GM12874 (cell line): ENCODE measurements at regions not wholly inside any gene's neighbourhood (a gene's known extent, or its start where the extent isn't known, plus 50 kb on each side); places are given as distances from the start of the nearest gene placed in this dataset.

Source experiments
- TF ChIP-seq, protein P1 (sequence below): IDR thresholded peaks from 2 replicates; pipeline ENCODE4 v1.5.1; 2011; ENCODE audit warnings: low read depth, mild to moderate bottlenecking, control low read depth, low read length, moderate library complexity; ENCODE audit not compliant: insufficient read depth

DNA sequence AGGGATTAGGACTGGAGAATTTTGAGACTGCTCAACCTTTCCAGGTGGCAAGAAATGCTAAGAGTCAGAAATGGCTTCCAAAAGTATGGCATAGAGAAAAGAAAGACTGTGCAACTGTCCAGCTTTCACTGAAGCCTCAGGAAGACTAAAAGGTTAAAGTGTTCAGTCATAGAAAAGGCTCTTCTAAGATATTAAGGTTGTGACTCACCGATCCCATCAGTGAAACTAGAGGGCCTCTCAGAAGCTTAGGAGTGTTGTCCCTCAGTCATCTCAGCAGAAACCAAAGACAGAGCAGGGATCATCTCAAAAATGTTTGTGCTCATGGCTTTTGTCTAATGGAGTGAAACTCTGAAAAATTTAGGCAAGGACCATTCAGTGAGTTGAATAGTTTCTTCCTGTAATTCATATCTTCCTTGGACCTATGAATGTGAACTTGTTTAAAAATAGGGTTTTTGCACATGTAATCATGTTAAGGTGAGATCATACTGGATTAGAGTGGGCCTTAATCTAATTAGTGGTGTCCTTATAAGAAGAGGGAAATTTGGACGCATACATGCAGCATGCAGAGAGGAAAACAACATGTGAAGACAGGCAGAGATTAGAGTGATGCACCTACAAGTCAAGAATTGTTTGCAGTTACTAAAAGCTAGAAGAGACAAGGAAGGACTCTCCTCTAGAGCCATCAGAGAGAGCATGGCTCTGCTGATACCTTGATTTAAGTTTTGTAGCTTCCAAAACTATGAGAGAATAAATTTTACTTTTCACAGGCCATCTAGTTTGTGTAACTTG, 71.3 kb downstream of the RPE65 start:
- TF ChIP-seq, protein P1, sequence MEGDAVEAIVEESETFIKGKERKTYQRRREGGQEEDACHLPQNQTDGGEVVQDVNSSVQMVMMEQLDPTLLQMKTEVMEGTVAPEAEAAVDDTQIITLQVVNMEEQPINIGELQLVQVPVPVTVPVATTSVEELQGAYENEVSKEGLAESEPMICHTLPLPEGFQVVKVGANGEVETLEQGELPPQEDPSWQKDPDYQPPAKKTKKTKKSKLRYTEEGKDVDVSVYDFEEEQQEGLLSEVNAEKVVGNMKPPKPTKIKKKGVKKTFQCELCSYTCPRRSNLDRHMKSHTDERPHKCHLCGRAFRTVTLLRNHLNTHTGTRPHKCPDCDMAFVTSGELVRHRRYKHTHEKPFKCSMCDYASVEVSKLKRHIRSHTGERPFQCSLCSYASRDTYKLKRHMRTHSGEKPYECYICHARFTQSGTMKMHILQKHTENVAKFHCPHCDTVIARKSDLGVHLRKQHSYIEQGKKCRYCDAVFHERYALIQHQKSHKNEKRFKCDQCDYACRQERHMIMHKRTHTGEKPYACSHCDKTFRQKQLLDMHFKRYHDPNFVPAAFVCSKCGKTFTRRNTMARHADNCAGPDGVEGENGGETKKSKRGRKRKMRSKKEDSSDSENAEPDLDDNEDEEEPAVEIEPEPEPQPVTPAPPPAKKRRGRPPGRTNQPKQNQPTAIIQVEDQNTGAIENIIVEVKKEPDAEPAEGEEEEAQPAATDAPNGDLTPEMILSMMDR, result no peak

DNA sequence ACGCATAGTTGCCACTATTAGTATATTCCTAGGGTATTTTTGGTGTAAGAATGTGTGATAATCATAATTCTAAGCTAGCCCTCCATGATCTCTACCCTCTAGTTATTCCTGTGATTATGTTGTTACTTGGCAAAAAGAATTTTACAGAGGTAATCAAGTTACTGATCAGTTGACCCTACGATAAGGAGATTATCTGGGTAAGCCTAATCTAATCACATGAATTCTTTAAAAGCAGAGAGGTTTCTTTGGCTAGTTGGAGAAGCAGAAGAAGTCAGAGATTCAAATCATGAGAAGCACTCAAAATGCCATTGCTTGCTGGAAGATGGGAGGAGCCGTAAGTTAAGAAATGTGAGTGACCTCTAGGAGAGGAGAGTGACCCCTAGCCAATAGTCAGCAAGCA, 72.7 kb downstream of the RPE65 start:
- TF ChIP-seq, protein P1, result no peak

DNA sequence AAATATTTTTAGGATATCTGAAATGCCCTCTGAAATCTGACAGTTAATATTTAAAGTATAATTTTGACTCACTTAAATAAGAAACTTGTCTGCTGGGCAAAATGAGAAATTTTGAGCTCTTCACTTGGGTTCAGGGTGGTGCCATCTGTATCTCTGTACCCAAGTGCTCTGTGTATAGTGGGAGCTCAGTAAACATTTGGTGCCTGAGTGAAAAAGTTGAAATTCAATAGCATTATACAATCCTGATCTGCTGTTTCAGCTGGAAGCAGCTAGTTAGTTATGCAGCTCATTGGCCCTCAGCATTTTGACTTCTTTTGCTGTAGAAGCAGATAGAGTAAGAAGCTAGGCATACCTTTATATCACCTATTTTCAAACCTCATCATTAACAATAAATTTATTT, 73.3 kb downstream of the RPE65 start:
- TF ChIP-seq, protein P1, result no peak

DNA sequence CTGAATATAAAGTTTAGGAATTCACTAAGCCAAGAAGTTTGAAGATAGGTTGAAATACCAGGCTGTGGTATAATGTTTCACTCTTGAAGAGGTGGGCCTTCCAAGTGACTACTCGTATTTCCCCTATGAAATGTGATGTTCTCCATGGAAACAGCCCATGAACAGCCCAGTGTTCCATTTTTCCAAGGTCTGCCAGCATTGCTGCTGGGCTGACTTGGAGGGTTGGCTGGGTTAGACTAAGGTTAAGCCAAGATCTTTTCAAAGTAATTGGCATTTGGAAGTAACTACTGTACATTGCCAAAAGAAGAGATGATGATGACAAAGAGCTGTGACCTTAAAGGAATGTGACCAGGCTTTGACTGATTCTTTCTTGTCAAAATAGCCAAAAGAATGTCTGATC, 73.8 kb downstream of the RPE65 start:
- TF ChIP-seq, protein P1, result no peak

DNA sequence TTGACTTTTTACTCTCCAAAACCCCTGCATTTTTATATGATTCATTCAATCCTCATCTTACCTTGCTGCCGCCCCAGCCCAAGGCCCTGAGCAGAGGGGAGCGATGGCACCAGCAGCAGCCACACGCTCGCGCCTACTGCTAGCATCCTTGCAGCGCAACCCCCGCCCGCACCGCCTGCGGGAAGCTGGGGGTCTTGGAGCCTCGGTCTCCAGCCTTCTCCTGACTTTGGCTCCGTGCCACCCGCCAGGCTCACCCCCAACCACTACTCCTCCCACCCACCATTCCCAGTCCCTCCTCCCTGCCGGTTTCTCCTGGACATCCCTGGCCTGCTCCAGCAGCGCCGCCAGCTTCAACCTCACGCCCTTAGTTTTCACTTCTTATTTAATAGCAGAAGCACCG, 76.6 kb downstream of the RPE65 start:
- TF ChIP-seq, protein P1, result no peak

DNA sequence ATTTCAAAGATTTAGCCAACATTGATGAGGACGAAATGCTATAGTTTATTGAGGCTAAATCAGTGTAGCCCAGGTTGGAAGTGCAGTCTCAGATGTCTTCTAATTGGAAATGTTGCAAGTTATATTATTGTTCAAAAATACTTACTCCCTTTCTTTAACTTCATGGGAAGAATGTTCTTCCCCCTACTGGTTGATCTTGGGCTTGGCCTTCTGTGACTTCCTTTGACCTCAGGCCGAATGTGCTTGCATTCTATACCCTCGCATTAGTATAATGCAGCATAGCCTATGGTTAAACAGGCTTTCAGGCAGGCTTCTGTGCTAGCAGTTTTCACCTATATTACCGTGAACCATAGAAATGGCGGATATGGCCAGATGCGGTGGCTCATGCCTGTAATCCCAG, 77.3 kb downstream of the RPE65 start:
- TF ChIP-seq, protein P1, result no peak

DNA sequence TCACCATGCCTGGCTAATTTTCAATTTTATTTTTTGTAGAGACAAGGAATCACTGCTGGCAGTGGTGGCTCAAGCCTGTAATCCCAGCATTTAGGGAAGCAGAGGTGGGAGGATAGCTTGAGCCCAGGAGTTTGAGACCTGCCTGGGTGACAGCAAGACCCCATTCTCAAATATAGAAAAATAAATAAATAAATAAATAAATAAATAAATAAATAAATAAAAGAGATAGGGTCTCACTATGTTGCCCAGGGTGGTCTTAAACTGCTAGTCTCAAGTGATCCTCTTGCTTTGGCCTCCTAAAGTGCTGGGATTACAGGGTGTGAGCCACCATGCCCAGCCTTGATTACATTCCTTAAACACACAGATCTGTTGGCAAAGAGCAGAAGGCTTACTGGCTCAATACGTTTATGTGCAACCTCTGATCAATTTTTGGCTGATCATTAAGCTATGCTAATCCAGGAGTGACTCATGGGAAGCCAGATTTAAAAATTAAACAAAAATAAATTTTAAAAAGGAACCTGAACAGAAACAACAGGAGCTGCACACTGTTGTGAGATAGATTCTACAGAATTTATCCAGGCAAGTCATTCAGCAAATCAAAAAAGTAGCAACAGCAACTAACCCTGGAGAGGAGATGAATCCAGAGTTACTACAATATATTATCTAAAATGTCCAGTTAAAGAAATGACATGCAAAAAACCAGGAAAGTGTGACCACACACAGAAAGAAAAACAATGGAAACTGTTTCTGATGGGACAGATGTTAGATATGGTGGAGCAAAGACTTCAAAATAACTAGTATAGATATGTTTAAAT, 79.4 kb downstream of the RPE65 start:
- TF ChIP-seq, protein P1, result no peak
